GM21825 (cell line): ENCODE measurements at regions not wholly inside any gene's neighbourhood (a gene's known extent, or its start where the extent isn't known, plus 50 kb on each side); places are given as distances from the start of the nearest gene placed in this dataset.

Source experiments
- ATAC-seq: cut with Tn5 transposase; IDR thresholded peaks from one replicate; pipeline ENCODE4 v1.9.1; 2021; ENCODE audit warnings: mild to moderate bottlenecking, moderate library complexity; ENCODE audit not compliant: unreplicated experiment

- ATAC-seq = no peak
These were observed 294.2 kb upstream of the SALL1 start for GRCh38 chr16:51445250-51445649.

DNA sequence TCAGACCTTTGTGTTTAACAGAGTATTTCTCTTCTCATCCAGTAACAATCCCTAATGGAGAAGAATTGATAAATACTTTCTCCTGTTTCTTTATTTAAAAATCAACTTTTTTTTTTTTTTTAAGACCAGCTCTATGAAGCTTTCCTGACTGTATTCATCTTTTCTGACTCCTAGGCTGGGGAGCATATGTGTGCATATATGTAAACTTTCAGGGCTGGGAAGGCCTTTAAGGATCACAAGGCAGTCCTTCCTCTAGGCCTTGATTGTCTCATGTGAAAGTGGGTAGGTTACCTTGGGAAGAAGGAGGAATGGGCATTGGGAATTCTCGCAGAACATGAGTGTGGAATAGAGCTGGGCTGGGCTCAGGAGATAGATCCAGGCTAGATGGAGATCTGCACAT, 292.9 kb upstream of the SALL1 start:
- ATAC-seq = no peak

DNA sequence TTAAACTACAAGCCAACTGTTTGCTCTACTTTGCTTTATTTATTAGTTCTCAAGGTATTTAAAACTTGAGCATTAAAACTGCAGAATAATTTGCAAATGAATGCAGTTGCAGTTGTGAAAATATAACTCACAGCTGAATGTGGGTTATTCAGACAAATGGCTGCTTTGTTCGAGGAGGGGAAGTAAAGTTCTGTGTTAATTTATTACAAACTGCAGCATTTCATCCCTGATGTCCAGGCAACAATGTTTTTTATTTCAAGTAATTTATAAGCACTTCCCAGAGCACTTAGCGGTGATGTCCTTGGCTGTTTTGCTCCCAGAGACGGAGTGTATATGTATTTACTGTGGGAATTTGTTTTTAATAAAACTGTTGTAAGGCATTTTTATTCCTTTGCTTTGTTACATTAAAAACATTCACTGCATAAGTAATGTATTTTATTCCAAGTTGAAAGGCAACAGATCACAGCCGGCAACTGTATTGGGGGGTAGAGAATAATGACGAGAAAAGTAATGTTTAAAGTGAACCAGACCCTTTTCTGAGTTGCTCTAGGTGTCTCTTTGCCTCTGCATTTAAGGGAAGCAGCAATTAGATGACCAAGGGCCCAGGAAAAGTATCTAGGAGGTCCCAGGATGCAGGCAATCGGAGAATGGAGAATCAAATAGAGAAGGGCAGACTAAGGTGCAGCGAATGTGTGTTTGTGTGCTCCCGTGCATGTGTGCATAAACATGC, 291.2 kb upstream of the SALL1 start:
- ATAC-seq = no peak

- no peak for ATAC-seq
These were observed 289.2 kb upstream of the SALL1 start for GRCh38 chr16:51440131-51440889.

DNA sequence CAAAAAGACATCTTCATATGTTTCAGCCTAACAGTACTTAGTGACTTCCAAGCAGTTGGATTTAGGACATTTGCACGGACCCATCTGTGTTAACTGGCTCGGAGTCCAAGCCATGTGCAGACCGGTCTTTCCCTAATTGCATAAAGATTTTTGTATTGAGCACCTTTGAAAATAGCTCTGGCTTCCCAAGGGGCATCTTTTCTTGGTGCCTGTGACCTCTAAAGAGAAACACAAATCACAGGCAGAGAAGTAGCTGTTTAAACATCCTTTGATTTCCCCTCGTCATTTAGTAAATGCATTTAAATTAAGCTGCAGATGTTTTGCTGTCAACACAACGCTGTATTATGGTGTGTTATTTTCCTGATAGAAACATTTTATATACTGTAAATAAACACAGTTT, 288.2 kb upstream of the SALL1 start:
- ATAC-seq = no peak

- no peak for ATAC-seq
These were observed 285.7 kb upstream of the SALL1 start for GRCh38 chr16:51436742-51437141.

GRCh38 chr16:51434567-51435198, 283.6 kb upstream of the SALL1 start:
- no peak for ATAC-seq

GRCh38 chr16:51433599-51433998, 282.5 kb upstream of the SALL1 start:
- no peak for ATAC-seq

DNA sequence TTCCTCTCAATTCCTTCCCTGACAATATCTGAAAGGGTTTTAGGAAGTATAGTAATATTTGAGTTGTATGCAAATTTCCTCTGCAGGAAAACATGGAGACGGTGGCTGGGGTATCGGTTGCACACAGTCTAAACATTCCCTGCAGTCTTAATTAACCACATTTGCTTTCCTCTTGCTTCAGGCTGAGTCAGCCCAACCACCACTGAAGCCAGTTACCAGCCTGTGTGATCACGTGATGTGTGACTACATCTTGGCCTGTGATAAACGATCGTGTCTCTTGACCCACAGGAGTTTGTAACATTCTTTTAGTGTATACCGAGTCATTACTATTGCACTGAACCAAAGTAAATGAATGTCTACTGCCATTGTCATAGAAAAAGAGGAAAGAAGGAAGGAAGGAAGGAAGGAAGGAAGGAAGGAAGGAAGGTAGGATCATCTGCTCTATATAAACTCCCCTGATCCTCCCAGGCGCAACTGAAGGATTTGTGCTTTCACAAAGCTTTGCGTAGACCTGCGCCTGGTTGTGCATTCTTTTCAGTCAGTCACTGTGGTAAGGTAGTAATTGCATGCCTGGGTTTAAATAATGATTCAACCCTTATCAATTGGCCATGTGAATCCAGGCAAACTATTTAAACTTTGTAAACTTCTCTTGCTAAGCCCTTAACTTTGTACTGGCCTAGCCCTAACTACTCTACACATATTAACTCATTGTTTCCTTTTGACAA, 280.6 kb upstream of the SALL1 start:
- ATAC-seq = no peak

- ATAC-seq = no peak
These were observed 279.8 kb upstream of the SALL1 start for GRCh38 chr16:51430716-51431369.

GRCh38 chr16:51429041-51429440, 278.0 kb upstream of the SALL1 start:
- no peak for ATAC-seq

DNA sequence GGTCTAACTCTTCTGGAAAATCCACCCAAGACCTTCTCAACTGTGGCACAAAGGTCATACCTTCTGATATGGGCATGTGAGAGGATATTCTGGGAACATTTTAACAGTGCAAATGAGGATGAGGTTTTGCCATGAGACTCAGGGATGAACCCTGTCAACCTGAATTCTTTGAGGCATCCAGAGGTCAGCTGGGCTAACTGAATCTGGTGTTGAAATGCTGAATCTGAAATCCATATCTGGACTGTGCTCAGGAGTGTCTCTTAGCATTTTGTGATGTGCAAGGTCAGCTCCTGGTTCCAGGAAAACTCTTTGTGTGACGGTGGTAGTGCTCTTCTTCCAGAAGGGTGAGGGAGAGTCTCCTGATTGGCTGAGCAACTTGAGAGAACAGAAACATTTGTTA, 276.0 kb upstream of the SALL1 start:
- no peak for ATAC-seq

DNA sequence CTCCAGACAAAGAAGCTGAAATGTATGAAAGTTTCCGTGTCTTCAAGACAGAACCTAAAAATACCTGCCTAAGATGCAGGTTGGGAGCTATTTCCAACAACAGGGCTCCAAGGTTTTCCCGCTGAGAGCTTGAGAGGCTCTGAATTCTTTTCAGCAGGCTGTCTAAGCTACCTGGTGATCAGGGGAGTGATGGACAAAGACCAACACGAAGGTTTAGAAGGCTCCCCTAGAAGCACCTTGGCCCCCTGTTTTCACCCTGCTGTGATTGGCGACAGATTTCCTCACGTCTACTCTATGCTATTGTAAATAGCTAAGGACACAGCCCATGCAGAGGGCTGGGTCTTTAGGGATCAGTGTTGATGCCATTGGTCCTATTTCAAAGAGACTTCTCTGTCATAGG, 275.2 kb upstream of the SALL1 start:
- no peak for ATAC-seq

DNA sequence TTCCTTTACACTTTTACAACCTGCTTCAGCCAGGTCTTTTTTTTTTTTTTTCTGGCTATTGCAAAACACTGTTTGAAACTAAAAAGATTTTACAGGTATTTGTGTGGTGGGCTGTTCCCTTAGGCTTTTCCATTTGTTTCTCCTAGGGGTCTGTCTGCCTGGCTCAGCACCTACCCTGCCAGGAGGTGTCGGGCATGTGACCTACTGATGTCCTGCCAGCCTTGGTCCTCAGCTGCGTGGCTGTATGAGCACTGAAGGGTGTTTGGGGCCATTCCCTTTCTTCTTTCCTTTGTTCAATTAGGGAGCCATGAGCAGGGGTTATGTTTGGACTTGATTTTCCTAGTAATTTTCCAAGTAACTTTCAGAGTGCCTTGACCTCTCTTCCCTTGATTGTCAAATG, 269.2 kb upstream of the SALL1 start:
- no peak for ATAC-seq

GRCh38 chr16:51419768-51420167, 268.7 kb upstream of the SALL1 start:
- no peak for ATAC-seq

DNA sequence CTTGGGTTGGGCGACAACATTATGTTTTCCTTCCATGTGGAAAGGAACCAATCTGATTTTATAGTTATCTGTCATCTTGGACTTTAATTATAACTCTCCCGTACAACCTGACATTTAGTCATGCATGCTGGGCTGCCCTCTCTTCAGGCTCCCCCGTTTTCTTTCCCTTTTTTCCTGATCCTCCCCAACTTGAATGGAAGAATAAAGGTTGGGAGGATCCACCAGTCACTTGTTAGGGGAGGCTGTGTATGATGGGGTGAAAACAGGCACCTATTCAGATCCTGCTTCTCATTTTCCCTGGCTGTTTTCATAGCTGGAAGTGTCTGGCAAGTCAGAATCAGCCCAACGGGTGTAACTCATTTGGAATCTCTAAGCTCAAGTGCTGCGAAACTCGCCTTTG, 267.2 kb upstream of the SALL1 start:
- no peak for ATAC-seq

DNA sequence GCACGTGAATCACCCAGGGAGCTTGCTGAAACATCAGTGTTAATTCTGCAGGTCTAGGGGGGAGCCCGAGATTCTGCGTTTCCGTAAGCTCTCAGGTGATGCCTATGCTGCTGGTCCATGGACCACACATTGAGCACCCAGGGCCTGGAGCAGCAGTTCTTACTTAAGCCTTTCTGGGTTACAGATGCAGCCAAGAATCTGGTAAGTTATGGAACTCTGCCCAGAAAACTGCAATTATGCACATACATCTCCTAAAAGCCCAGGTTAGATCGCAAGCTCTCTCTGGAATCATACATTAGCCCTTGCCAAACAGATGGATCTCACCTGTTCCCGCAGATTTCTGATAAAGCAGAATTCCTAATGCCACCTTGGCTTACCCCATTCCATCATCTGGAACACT, 265.9 kb upstream of the SALL1 start:
- no peak for ATAC-seq

DNA sequence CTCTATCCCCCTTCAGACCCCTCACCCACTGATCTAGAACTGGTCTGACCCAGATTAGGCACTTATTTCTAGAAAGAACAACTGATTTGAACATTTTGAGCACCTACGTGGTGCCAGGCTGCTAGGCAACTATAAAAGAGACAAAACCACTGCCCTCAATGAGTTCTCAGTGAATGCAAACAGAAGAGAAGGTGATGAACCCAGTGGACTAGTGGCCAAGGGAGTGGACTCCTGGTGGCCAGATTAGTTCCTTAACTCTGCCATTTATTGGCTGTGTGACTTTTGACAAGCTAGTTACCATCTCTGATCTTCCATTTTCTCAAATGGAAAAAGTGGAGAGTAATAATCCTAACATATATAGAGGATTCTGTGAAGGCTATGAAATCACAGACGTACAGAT, 259.1 kb upstream of the SALL1 start:
- no peak for ATAC-seq

DNA sequence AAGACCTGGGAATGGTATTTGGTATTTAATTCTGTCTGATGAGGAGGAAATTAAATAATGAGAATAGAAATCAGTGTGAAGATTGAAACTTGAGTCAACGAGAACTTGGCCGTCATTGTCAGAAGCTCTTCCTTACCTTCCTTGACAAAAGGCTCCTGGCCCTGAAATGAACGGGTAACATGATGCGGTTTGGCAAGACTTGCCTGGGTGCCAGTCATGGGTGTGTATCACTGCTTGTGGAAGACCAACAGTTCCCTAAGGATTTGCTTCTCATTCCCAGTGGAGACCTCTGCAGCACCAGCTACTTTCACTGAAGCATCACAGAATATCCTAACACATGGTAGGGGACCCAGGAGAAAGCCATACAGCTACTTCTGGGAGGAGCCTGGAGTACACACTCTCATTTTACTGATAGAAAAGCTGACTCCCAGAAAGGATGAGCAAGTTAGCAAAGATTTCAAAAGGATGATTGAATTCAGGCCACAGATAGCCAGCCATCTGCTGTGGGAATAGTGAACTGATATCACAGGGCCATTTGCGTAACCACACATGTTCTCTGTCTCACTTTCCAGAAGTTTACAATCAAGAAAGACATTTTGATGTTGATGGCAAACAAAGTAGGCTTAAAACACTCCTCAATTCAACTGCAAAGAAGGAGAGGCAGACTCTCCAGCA, 258.1 kb upstream of the SALL1 start:
- ATAC-seq = no peak

DNA sequence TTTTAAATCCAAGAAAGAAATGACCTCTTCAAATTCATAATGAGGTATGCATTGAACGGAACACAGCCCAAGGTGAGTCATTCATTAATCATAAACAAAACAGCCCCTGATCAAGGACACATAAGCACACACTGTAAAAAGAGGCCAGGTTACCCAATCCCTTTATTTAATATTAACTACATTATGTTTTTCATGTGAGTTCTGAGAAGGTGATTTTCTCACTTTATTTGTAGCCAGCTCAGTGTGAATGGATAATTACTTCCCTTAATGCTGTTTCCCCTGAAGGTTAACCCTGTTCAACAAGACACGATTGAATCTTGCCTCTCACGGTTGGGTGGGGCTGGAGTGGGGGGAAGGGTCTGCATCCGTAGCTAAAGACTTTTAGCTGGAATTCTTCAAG, 257.3 kb upstream of the SALL1 start:
- no peak for ATAC-seq
